GM12864 (cell line): ENCODE measurements at regions not wholly inside any gene's neighbourhood (a gene's known extent, or its start where the extent isn't known, plus 50 kb on each side); places are given as distances from the start of the nearest gene placed in this dataset.

Experiments used
- DNase-seq: peaks from one replicate; pipeline ENCODE4 v3.0.0-alpha.2; 2011; ENCODE audit warnings: low read depth
- H3K4me3 ChIP-seq: 2 replicates; pipeline ENCODE4 v1.5.1; 2011; ENCODE audit warnings: mild to moderate bottlenecking, low read depth, low read length, control low read depth
- TF ChIP-seq, protein P1 (sequence below): IDR thresholded peaks from 2 replicates; pipeline ENCODE4 v1.5.1; 2011; ENCODE audit warnings: low read depth, mild to moderate bottlenecking, moderate library complexity, low read length, control low read depth, inconsistent platforms; ENCODE audit errors: missing control alignments

DNA sequence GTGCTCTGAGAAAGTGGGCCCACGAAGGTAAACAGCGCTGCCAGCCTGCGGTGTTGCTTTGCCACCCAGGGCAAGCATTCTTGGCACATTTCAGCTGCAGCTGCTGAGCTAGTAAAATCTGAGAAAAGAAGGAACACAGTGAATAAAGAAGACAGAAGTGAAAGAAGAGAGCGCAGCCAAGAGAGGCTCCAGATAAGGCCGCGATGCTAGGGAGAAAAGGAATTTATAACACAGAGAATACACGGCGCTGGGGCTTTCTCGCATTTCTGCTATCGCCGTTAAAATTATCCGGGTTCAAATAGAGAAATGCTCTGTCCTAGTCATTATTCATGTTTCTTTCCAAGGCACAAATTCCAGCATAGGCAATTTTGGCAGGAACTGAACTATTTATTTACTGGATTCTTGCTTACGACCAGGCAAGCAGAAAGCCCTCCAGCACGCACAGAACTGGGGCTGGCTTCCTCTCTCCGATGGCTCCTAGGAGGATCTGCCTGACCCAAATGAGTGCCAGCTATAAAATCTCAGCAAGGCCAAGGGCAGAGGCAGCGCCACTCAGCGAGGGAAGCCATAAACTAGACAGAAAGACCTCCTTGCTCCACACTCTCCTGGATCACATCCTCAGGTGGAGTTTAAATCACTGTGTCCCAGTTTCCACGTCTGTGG, 111.2 kb downstream of the ATPSCKMT start:
- no peak overlapping the region for H3K4me3 ChIP-seq
- TF ChIP-seq, protein P1, sequence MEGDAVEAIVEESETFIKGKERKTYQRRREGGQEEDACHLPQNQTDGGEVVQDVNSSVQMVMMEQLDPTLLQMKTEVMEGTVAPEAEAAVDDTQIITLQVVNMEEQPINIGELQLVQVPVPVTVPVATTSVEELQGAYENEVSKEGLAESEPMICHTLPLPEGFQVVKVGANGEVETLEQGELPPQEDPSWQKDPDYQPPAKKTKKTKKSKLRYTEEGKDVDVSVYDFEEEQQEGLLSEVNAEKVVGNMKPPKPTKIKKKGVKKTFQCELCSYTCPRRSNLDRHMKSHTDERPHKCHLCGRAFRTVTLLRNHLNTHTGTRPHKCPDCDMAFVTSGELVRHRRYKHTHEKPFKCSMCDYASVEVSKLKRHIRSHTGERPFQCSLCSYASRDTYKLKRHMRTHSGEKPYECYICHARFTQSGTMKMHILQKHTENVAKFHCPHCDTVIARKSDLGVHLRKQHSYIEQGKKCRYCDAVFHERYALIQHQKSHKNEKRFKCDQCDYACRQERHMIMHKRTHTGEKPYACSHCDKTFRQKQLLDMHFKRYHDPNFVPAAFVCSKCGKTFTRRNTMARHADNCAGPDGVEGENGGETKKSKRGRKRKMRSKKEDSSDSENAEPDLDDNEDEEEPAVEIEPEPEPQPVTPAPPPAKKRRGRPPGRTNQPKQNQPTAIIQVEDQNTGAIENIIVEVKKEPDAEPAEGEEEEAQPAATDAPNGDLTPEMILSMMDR = no peak
- no peak for DNase-seq

DNA sequence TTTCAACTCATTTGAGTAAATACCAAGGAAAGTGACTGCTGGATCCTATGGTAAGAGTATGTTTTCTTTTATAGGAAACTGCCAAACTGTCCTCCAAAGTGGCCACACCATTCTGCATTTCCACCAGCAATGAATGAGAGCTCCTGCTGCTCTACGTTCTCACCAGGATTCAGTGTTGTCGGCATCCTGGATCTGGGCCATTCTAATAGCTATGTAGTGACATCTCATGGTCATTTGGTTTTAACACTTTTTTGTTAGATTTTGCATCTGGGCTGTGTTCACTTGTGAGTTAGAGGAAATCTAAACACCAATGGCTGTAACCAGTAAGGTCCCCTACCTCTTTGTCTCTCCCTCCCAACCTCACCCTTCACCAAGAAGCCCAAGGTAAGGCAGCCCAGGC, 115.9 kb downstream of the ATPSCKMT start:
- TF ChIP-seq, protein P1 = no peak
- H3K4me3 ChIP-seq = no peak overlapping the region
- no peak for DNase-seq

DNA sequence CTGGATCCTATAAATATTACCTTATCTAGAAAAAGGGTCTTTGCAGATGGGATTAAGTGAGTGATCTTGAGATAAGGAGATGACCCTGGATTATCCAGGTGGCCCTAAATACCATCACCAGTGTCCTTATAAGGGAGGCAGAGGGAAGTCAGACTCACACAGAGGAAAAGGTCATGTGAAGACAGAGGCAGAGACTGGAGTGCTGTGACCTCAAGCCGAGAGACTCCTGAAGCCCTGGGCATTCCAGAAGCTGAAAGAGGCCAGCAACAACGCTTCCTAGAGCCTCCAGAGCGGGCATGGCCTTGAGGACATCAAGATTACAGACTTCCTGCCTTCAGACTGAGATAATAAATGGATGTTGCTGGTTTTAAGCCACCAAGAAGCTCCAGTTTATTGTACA, 118.8 kb downstream of the ATPSCKMT start:
- TF ChIP-seq, protein P1 = no peak

GRCh38 chr5:10126900-10127299, 122.8 kb downstream of the ATPSCKMT start:
- TF ChIP-seq, protein P1 = no peak
- no peak overlapping the region for H3K4me3 ChIP-seq
- no peak for DNase-seq

More for the DNA sequence above, 118.8 kb downstream of the ATPSCKMT start:
- no peak for DNase-seq
- no peak overlapping the region for H3K4me3 ChIP-seq

DNA sequence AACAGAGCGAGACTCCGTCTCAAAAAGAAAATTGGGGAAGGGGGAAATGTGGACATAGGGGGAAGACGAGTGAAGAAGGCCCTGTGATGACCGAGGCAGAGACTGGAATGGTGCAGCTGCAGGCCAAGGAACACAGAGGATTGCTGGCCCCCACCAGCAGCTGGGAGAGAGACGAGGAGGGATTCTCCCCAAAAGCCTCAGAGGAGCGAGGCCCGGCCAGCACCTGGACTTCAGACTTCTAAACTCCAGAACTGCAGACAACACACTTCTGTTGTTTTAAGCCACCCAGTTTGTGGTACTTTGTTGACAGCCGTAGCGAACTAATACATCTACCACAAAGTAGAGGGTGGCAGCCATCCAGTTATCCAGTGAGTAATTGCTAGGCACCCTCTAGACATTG, 124.6 kb downstream of the ATPSCKMT start:
- DNase-seq = no peak
- TF ChIP-seq, protein P1 = no peak
- H3K4me3 ChIP-seq = no peak overlapping the region

DNA sequence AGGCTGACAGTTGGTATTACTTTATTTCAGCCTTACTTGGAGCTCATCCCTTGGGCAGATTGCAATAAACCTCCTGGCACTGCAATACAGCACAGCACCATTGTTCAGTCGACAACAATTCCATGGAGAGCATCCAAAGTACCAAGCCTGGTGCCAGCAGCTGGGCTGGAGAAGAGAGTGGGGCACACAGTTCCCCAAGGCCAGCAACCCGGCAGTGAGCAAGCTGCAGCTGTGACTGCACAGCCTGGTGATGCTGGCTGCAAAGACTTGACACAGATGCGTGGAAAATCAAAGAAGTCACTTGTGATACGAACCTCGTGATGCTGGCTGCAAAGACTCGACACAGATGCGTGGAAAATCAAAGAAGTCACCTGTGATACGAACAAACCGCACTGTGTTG, 125.4 kb downstream of the ATPSCKMT start:
- DNase-seq = no peak
- TF ChIP-seq, protein P1 = no peak
- H3K4me3 ChIP-seq = no peak overlapping the region
